ENCODE measurements at regions not wholly inside any gene's neighbourhood (a gene's known extent, or its start where the extent isn't known, plus 50 kb on each side); places are given as distances from the start of the nearest gene placed in this dataset.
A peak's percentile ranks its signal among the peaks of the same experiment; 100 is the strongest.

DNA sequence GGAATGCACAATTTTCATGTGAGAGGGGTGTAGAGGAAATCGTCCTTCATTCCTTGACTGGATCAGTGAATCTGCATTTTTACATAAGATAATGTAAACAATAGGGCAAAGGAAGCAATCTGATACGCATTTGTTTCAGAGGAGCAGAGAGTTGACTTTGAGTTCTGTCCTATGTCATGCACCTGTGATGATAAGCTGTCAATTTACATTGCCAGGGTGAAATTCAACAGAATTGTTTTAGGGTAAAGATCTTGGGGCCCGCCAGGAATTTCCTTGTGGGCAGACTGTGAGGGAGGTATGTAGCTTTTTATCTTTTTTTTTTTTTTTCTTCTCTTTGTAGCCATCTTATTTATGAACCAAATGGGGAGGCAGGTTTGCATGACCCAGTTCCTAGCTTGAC lies 58.3 kb upstream of the LARP1 start:
- no peaks in the 10 kb centered on the region for H3K9me3 ChIP-seq
- TF ChIP-seq POLR2A (IDR thresholded peaks at IDR 0.05): no peak
- TF ChIP-seq, protein P1, sequence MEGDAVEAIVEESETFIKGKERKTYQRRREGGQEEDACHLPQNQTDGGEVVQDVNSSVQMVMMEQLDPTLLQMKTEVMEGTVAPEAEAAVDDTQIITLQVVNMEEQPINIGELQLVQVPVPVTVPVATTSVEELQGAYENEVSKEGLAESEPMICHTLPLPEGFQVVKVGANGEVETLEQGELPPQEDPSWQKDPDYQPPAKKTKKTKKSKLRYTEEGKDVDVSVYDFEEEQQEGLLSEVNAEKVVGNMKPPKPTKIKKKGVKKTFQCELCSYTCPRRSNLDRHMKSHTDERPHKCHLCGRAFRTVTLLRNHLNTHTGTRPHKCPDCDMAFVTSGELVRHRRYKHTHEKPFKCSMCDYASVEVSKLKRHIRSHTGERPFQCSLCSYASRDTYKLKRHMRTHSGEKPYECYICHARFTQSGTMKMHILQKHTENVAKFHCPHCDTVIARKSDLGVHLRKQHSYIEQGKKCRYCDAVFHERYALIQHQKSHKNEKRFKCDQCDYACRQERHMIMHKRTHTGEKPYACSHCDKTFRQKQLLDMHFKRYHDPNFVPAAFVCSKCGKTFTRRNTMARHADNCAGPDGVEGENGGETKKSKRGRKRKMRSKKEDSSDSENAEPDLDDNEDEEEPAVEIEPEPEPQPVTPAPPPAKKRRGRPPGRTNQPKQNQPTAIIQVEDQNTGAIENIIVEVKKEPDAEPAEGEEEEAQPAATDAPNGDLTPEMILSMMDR (IDR thresholded peaks at IDR 0.05): no peak
- no peaks in the 10 kb centered on the region for H3K27me3 ChIP-seq
- 56 to 57% methylated on average over 3 of the region's 3 CpGs for WGBS, 2 donors
- no peak overlapping the region for H3K4me3 ChIP-seq
- H3K4me1 ChIP-seq: peaks cover 0 to 17% (median 8%) of the 10 kb centered on the region in 3 donors
- no peak overlapping the region for H3K27ac ChIP-seq
- no peaks in the 10 kb centered on the region for H3K36me3 ChIP-seq
- DNase-seq: no peak
- intact Hi-C loops (cut with DNase I): no loop called here

DNA sequence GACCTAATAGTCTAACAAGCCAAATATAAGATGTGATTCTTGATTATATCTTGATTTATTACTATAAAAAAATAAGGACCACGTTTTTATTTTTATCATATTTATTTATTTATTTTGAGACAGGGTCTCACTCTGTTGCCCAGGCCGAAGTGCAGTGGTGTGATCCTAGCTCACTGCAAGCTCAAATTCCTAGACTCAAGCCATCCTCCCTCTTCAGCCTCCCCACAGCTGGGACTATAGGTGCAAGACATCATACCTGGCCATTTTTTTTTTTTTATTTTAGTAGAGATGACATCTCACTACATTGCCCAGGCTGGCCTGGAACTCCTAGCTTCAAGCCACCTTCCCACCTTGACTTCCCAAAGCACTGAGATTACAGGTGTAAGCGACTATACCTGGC lies 61.0 kb upstream of the LARP1 start:
- no peak for TF ChIP-seq POLR2A (IDR thresholded peaks at IDR 0.05)
- TF ChIP-seq, protein P1 (IDR thresholded peaks at IDR 0.05): no peak
- intact Hi-C loops (cut with DNase I): no loop called here
- Histone ChIP-seq H3K27me3 (no peaks in the 10 kb centered on the region), H3K4me3 (no peak overlapping the region), H3K36me3 (no peaks in the 10 kb centered on the region), H3K9me3 (no peaks in the 10 kb centered on the region), H3K4me1 (peaks cover 0 to 19% (median 16%) of the 10 kb centered on the region in 3 donors), H3K27ac (no peak overlapping the region)
- WGBS, 2 donors: 86 to 93% methylated on average over 3 of the region's 3 CpGs
- DNase-seq: no peak

DNA sequence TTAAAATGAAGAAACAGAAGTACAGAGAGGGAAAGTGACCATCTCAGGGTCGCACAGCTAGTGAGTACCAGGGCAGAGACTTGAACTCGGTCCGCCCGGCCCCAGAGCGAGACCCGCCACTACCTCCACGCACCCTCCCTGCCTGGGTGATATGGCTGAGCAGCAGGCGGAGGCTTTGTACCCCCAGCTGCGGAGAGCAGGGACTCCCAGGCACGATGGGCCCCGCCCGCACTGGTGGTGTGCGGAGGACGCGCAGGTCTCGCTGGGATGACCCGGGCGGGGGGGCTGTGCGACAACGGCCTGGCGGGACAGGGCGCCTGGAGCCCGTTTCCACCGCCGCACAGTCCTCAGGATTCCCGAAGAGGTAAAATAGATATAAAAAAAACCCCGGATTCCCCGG lies 64.7 kb upstream of the LARP1 start:
- no peak overlapping the region for H3K4me3 ChIP-seq
- intact Hi-C loops (cut with DNase I): no loop called here
- H3K27ac ChIP-seq: no peak overlapping the region
- no peak for TF ChIP-seq POLR2A (IDR thresholded peaks at IDR 0.05)
- TF ChIP-seq, protein P1 (IDR thresholded peaks at IDR 0.05): no peak
- 94 to 96% methylated on average over 7 to 9 of the region's 28 CpGs for WGBS, 2 donors
- peaks cover 0 to 6% (median 0%) of the 10 kb centered on the region in 3 donors for H3K9me3 ChIP-seq
- H3K4me1 ChIP-seq: peaks cover 0 to 19% (median 16%) of the 10 kb centered on the region in 3 donors
- no peaks in the 10 kb centered on the region for H3K36me3 ChIP-seq
- no peak for DNase-seq
- H3K27me3 ChIP-seq: no peaks in the 10 kb centered on the region

DNA sequence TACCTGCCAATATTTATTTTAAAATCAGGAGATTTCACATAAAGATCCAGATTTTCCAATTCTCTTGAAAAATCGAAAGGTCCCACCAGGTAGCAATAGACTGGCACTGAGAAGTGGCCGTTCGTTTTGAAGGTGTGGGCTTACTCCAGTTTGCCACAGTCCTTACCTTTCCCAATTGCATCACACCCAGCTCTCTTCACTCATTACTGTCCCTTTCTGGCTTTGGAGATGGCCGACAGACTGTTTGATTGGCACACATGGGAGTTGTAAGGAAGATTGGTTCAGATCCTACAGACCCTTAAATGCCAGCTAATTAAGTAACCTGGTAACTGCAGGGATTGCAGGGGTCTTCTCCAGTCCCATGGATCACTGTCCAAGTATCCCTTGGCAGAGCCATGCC lies 68.7 kb upstream of the LARP1 start:
- Histone ChIP-seq H3K4me1 (peaks cover 8 to 34% (median 20%) of the 10 kb centered on the region in 3 donors), H3K4me3 (no peak overlapping the region), H3K36me3 (no peaks in the 10 kb centered on the region), H3K9me3 (peaks cover 0 to 6% (median 0%) of the 10 kb centered on the region in 3 donors), H3K27ac (no peak overlapping the region), H3K27me3 (no peaks in the 10 kb centered on the region)
- no peak for DNase-seq
- WGBS, 2 donors: 91 to 96% methylated on average over 4 of the region's 4 CpGs
- intact Hi-C loops (cut with DNase I): no loop called here
- no peak for TF ChIP-seq POLR2A (IDR thresholded peaks at IDR 0.05)
- TF ChIP-seq, protein P1 (IDR thresholded peaks at IDR 0.05): no peak

DNA sequence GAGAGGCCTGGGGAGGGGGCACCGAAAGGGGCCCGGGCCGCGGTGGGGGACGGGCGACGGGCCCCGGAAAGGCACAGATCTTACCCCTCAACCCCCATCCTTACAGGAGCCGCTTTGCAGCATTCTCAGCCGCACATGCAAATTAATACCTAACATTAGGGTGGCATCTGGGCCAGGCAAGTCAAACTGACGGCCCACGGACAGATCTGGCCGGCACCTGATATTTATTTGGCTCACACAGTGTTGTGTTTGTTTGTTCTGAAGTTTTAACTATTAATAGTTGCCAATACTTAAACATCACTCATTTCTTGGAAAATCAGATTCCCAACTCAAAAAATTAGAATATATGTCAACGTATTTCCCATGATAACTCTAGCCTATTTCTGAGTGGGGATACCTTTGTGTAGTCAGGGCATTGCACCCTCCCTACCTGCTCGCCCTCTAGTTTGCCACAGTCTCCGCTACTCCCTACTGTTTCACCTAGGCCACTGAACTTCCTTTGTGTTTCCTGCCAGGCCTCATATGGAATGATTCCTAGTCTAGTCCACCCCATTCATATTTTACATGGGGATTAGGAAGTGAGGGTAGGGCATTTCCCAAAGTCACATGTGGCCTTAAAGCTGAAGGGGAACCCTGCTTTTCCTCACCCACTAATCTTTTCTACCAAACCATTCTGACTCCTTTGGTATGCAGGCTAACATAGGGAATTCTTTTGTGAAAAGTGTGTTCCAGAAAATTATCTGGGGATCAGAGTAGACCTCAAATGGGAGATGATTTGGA lies 71.9 kb upstream of the LARP1 start:
- Histone ChIP-seq H3K27me3 (no peaks in the 10 kb centered on the region), H3K36me3 (no peaks in the 10 kb centered on the region), H3K4me3 (peak overlapping the region; percentile 38 to 75 (median 56)), H3K27ac (peak overlapping the region; percentile 86 to 93 (median 88)), H3K9me3 (peaks cover 0 to 6% (median 0%) of the 10 kb centered on the region in 3 donors), H3K4me1 (peaks cover 8 to 29% (median 16%) of the 10 kb centered on the region in 3 donors)
- WGBS, 2 donors: 15 to 34% methylated on average over 7 to 16 of the region's 16 CpGs
- TF ChIP-seq, protein P1 (IDR thresholded peaks at IDR 0.05): no peak
- TF ChIP-seq POLR2A (IDR thresholded peaks at IDR 0.05): no peak
- intact Hi-C loops (cut with DNase I): no loop called here
- DNase-seq: no peak

Data from esophagus squamous epithelium (tissue), 5 donors.